Neuron (in vitro differentiated cells): ENCODE measurements at regions not wholly inside any gene's neighbourhood (a gene's known extent, or its start where the extent isn't known, plus 50 kb on each side); places are given as distances from the start of the nearest gene placed in this dataset.
"Not testable (repeated sequence)": the region's sequence is repeated elsewhere in the genome, so short reads cannot be mapped to it uniquely, and the experiment has no call there.

Experiments
- H2AFZ ChIP-seq: one replicate; pipeline ENCODE4 v1.6.1; 2013; ENCODE audit warnings: low read depth, mild to moderate bottlenecking, inconsistent platforms, low read length, moderate library complexity
- H3K27me3 ChIP-seq: one replicate; pipeline ENCODE4 v1.6.1; 2013; ENCODE audit warnings: low read length; ENCODE audit not compliant: insufficient read depth
- H3K36me3 ChIP-seq: one replicate; pipeline ENCODE4 v1.6.1; 2013; ENCODE audit warnings: low read length; ENCODE audit not compliant: insufficient read depth
- H3K4me1 ChIP-seq: one replicate; pipeline ENCODE4 v1.6.1; 2013; ENCODE audit warnings: low read length; ENCODE audit not compliant: insufficient read depth
- H3K4me3 ChIP-seq: 2 replicates; pipeline ENCODE4 v1.5.1; 2013; ENCODE audit warnings: mild to moderate bottlenecking, low read length, moderate library complexity
- H3K9me3 ChIP-seq: one replicate; pipeline ENCODE4 v1.6.1; 2013; ENCODE audit warnings: low read length

GRCh38 chr15:30470601-30471365 is 56.7 kb upstream of the GOLGA8R start:
- peak overlapping the region; percentile 33 for H3K4me3 ChIP-seq
- H2AFZ ChIP-seq, H3K27me3 ChIP-seq, H3K36me3 ChIP-seq, H3K9me3 ChIP-seq, H3K4me1 ChIP-seq: not testable (repeated sequence)

DNA sequence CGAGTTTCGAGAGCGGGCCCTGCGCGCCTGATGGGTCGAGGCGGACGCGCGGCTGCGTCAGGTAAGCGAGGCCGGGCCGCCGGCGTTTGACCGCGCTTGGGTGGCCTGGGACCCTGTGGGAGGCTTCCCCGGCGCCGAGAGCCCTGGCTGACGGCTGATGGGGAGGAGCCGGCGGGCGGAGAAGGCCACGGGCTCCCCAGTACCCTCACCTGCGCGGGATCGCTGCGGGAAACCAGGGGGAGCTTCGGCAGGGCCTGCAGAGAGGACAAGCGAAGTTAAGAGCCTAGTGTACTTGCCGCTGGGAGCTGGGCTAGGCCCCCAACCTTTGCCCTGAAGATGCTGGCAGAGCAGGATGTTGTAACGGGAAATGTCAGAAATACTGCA is 57.3 kb upstream of the GOLGA8R start:
- peak overlapping the region; percentile 33 for H3K4me3 ChIP-seq
- not testable (repeated sequence) for H3K9me3 ChIP-seq, H3K4me1 ChIP-seq

GRCh38 chr15:30471817-30472551 is 57.9 kb upstream of the GOLGA8R start:
- H3K36me3 ChIP-seq, H3K4me3 ChIP-seq, H2AFZ ChIP-seq, H3K9me3 ChIP-seq, H3K4me1 ChIP-seq, H3K27me3 ChIP-seq: not testable (repeated sequence)

More for the DNA sequence above, 57.3 kb upstream of the GOLGA8R start:
- not testable (repeated sequence) for H2AFZ ChIP-seq, H3K36me3 ChIP-seq, H3K27me3 ChIP-seq

DNA sequence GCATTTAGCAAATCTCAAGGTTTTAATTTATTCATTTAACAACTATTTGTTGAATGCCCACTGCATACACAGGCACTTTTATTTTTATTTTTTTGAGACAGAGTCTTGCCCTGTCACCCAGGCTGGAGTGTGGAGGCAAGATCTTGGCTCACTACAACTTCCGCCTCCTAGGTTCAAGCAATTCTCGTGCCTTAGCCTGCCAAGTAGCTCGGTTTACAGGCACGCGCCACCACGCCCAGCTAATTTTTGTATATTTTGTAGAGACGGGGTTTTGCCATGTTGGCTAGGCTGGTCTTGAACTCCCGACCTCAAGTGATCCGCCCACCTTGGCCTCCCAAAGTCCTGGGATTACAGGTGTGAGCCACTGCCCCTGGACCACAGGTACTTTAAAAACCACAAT is 67.0 kb upstream of the GOLGA8Q start:
- H3K4me1 ChIP-seq, H3K27me3 ChIP-seq, H2AFZ ChIP-seq, H3K4me3 ChIP-seq, H3K9me3 ChIP-seq, H3K36me3 ChIP-seq: not testable (repeated sequence)

DNA sequence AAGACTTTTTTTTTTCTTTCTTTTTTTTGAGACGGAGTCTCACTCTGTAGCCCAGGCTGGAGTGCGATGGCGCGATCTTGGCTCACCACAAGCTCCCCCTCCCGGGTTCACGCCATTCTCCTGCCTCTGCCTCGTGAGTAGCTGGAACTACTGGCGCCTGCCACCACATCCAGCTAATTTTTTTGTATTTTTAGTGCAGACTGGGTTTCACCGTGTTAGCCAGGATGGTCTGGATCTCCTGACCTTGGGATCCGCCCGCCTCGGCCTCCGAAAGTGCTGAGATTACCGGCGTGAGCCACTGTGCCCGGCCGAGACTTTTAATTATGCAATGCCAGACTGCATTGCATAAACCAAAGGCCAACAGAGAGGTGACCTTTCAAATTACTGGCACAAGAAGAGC is 62.6 kb upstream of the GOLGA8Q start:
- H2AFZ ChIP-seq, H3K4me3 ChIP-seq, H3K27me3 ChIP-seq, H3K9me3 ChIP-seq, H3K4me1 ChIP-seq, H3K36me3 ChIP-seq: not testable (repeated sequence)

DNA sequence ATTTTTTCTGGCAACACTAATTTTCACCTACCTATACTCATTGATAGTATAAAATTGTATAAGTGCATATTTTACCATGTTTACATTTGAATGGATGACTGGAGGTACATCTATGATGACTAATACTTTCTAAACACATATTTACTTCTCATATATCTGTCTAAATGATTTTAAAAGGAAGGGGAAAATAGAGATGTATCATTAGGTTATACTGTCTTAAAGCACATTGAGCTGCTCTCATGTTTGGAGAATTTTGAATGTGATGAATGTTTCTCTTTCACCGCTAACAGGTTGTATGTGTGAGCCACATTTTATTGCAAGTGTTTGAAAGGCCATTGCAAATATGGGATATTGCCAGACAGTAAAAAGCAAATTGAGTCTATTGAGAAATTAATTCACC is 61.5 kb upstream of the GOLGA8Q start:
- not testable (repeated sequence) for H3K4me3 ChIP-seq, H2AFZ ChIP-seq, H3K9me3 ChIP-seq, H3K27me3 ChIP-seq, H3K36me3 ChIP-seq, H3K4me1 ChIP-seq

DNA sequence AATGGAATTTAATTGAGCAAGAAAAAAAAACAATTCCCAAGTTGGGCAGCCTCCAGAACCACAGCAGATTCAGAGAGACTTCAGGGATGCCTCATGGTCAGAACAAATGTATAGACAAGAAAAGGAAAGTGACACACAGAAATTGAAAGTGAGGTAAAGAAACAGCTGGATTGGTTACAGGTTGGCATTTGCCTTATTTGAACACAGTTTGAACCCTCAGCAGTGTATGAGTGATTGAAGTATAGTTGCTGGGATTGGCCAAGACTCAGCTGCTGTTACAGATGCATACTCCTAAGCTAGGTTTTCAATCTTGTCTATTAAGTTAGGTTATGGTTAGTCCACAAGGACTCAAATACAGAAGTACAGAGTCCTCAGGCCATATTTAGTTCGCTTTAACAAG is 57.9 kb upstream of the GOLGA8Q start:
- H3K27me3 ChIP-seq, H3K4me3 ChIP-seq, H2AFZ ChIP-seq, H3K9me3 ChIP-seq, H3K4me1 ChIP-seq, H3K36me3 ChIP-seq: not testable (repeated sequence)

DNA sequence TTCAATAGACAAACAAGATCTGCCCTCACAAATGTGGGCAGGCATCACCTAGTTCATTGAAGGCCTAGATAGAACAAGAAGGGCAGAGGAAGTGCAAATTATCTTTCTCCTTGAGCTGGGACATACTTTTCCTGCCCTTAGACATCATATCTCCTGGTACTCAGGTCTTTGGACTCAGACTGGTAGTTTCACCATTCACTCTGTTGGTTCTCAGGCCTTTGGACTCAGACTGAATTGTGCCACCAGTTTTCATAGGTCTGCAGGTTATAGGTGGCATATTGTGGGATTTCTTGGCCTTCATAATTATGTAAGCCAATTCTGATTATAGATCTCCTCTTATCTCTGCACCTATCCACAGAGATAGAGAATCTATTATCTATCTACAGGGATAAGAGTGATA is 54.6 kb upstream of the GOLGA8Q start:
- not testable (repeated sequence) for H3K9me3 ChIP-seq, H3K36me3 ChIP-seq, H2AFZ ChIP-seq, H3K27me3 ChIP-seq, H3K4me3 ChIP-seq, H3K4me1 ChIP-seq

- H3K36me3 ChIP-seq, H3K27me3 ChIP-seq, H2AFZ ChIP-seq, H3K4me3 ChIP-seq, H3K4me1 ChIP-seq, H3K9me3 ChIP-seq: not testable (repeated sequence)
These were observed 52.6 kb upstream of the GOLGA8Q start for GRCh38 chr15:30499233-30499632.

DNA sequence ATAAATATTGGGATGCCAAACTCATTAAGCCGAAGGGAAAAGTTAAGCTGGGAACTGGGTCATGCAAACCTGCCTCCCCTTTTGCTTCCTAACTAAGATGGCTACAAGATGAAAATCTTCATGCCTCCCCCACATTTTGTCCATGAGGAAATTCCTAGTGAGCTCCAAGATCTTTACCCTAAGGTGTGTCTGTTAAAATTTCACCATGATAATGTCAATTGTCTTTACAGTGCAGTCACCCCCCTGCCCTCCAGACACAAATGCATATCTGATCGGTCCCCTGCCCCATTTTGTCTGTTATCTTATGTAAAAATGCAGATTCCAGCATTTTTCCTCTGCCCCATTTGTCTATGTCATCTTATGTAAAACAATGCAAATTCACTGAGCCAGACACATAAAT is 51.3 kb upstream of the GOLGA8Q start:
- not testable (repeated sequence) for H3K4me1 ChIP-seq, H3K36me3 ChIP-seq, H3K9me3 ChIP-seq, H2AFZ ChIP-seq, H3K27me3 ChIP-seq, H3K4me3 ChIP-seq
